Endothelial cell of hepatic sinusoid (primary cell): ENCODE measurements at regions not wholly inside any gene's neighbourhood (a gene's known extent, or its start where the extent isn't known, plus 50 kb on each side); places are given as distances from the start of the nearest gene placed in this dataset.
"Not testable (repeated sequence)": the region's sequence is repeated elsewhere in the genome, so short reads cannot be mapped to it uniquely, and the experiment has no call there.

Experiments
- in situ Hi-C: cut with HindIII; loops from 2 replicates; pipeline ENCODE4 v1.10.0; 2017; ENCODE audit warnings: low sequenced_read_pairs

GRCh38 chr1:229000187-229000586, 264.9 kb downstream of the RHOU start:
- in situ Hi-C loops = no loop called here

GRCh38 chr1:229001467-229002011, 266.3 kb downstream of the RHOU start:
- in situ Hi-C loops = no loop called here

- in situ Hi-C loops = no loop called here
Observed at GRCh38 chr1:229002037-229002436, 266.8 kb downstream of the RHOU start.

GRCh38 chr1:229002451-229002960, 267.2 kb downstream of the RHOU start:
- in situ Hi-C loops = no loop called here

- in situ Hi-C loops = no loop called here
Observed at GRCh38 chr1:229003233-229004031, 267.5 kb upstream of the RAB4A start.

- in situ Hi-C loops = no loop called here
Observed at GRCh38 chr1:229004066-229004833, 266.7 kb upstream of the RAB4A start.

- in situ Hi-C loops = no loop called here
Observed at GRCh38 chr1:229005097-229005496, 265.8 kb upstream of the RAB4A start.

- in situ Hi-C loops = no loop called here
Observed at GRCh38 chr1:229005556-229005955, 265.4 kb upstream of the RAB4A start.

- in situ Hi-C loops = no loop called here
Observed at GRCh38 chr1:229006121-229006870, 264.6 kb upstream of the RAB4A start.

GRCh38 chr1:229007167-229007566, 263.7 kb upstream of the RAB4A start:
- in situ Hi-C loops = no loop called here

GRCh38 chr1:229007701-229008100, 263.2 kb upstream of the RAB4A start:
- in situ Hi-C loops = no loop called here

GRCh38 chr1:229008347-229008746, 262.6 kb upstream of the RAB4A start:
- in situ Hi-C loops = not testable (repeated sequence)

GRCh38 chr1:229011022-229011421, 259.9 kb upstream of the RAB4A start:
- in situ Hi-C loops = no loop called here

- in situ Hi-C loops = no loop called here
Observed at GRCh38 chr1:229012823-229013222, 258.1 kb upstream of the RAB4A start.

- in situ Hi-C loops = no loop called here
Observed at GRCh38 chr1:229013981-229014380, 256.9 kb upstream of the RAB4A start.

- in situ Hi-C loops = no loop called here
Observed at GRCh38 chr1:229015806-229016205, 255.1 kb upstream of the RAB4A start.

- in situ Hi-C loops = no loop called here
Observed at GRCh38 chr1:229017091-229017490, 253.8 kb upstream of the RAB4A start.

GRCh38 chr1:229018674-229019295, 252.1 kb upstream of the RAB4A start:
- in situ Hi-C loops = no loop called here

- in situ Hi-C loops = no loop called here
Observed at GRCh38 chr1:229019663-229020271, 251.1 kb upstream of the RAB4A start.

- in situ Hi-C loops = not testable (repeated sequence)
Observed at GRCh38 chr1:229021034-229021433, 249.9 kb upstream of the RAB4A start.
